ENCODE measurements at regions not wholly inside any gene's neighbourhood (a gene's known extent, or its start where the extent isn't known, plus 50 kb on each side); places are given as distances from the start of the nearest gene placed in this dataset.
"Not testable (repeated sequence)": the region's sequence is repeated elsewhere in the genome, so short reads cannot be mapped to it uniquely, and the experiment has no call there.

- Mint-ChIP-seq H3K36me3 (no peaks in the 10 kb centered on the region), H3K9me3 (no peaks in the 10 kb centered on the region), H3K27ac (no peak overlapping the region)
These were observed 73.4 kb downstream of the OR13A1 start for GRCh38 chr10:45241865-45242520.

GRCh38 chr10:45243261-45243660, 72.1 kb downstream of the OR13A1 start:
- Mint-ChIP-seq H3K9me3 (no peaks in the 10 kb centered on the region), H3K27ac (no peak overlapping the region), H3K36me3 (no peaks in the 10 kb centered on the region), H3K4me3 (no peak overlapping the region), H3K27me3 (no peaks in the 10 kb centered on the region), H3K4me1 (peaks cover 21% of the 10 kb centered on the region)
- DNase-seq, result no peak

More at GRCh38 chr10:45241865-45242520, 73.4 kb downstream of the OR13A1 start:
- Mint-ChIP-seq H3K4me1 (peaks cover 21% of the 10 kb centered on the region), H3K27me3 (no peaks in the 10 kb centered on the region), H3K4me3 (no peak overlapping the region)
- no peak for DNase-seq

- no peak overlapping the region for H3K27ac Mint-ChIP-seq
- no peak overlapping the region for H3K4me3 Mint-ChIP-seq
- H3K4me1 Mint-ChIP-seq, result peaks cover 13% of the 10 kb centered on the region
- H3K36me3 Mint-ChIP-seq, result no peaks in the 10 kb centered on the region
- H3K27me3 Mint-ChIP-seq, result peaks cover 8% of the 10 kb centered on the region
- no peak for DNase-seq
- no peaks in the 10 kb centered on the region for H3K9me3 Mint-ChIP-seq
These were observed 68.9 kb downstream of the OR13A1 start for GRCh38 chr10:45246522-45246921.

DNA sequence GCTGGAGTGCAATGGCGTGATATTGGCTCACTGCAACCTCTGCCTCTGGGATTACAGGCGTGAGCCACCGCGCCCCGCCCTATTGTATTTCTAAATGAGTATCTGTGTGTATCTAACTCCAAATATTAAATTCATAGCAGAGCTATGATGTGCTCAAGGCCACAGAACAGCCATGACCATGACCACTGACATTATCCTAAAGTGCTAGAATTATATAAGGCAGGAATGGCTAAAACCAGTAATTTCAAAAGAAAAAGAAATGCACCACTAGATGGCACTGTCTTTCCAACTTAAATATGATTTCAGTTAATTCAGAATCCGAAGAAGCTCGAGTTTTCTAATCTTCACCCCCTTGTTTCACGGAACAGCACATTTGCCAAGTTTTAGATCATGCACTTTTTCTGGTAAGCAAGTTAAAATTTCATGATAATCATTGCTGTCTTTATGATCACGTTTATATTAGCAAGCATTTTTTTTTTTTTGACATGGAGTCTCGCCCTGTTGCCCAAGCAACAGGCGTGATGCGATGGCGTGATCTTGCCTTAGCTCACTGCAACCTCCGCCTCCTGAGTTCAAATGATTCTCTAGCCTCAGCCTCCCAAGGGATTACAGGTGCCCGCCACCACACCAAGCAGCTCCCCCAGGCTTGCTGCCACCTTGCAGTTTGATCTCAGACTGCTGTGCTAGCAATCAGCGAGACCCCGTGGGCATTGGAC, 65.3 kb downstream of the OR13A1 start:
- no peak for DNase-seq
- no peaks in the 10 kb centered on the region for H3K36me3 Mint-ChIP-seq
- H3K27ac Mint-ChIP-seq, result no peak overlapping the region
- no peaks in the 10 kb centered on the region for H3K9me3 Mint-ChIP-seq
- H3K4me1 Mint-ChIP-seq, result peaks cover 8% of the 10 kb centered on the region
- peaks cover 8% of the 10 kb centered on the region for H3K27me3 Mint-ChIP-seq
- peak overlapping the region; percentile 54 for H3K4me3 Mint-ChIP-seq

GRCh38 chr10:45250694-45251075, 64.7 kb downstream of the OR13A1 start:
- not testable (repeated sequence) for H3K36me3 Mint-ChIP-seq, H3K9me3 Mint-ChIP-seq, H3K4me1 Mint-ChIP-seq, H3K27ac Mint-ChIP-seq, DNase-seq, H3K4me3 Mint-ChIP-seq, H3K27me3 Mint-ChIP-seq

Measured in activated naive CD8-positive, alpha-beta T cell treated with anti-CD3 and anti-CD28 coated beads for 36 hours (primary cell).